BLaER1 (cell line): ENCODE measurements at regions not wholly inside any gene's neighbourhood (a gene's known extent, or its start where the extent isn't known, plus 50 kb on each side); places are given as distances from the start of the nearest gene placed in this dataset.
"Not testable (repeated sequence)": the region's sequence is repeated elsewhere in the genome, so short reads cannot be mapped to it uniquely, and the experiment has no call there.

ENCODE experiments used
- H3K27ac ChIP-seq: shearing (Covaris generic); formaldehyde crosslinking; 2 replicates; pipeline ENCODE4 v1.8.1; 2022
- H3K27me3 ChIP-seq: shearing (Covaris generic); formaldehyde crosslinking; 2 replicates; pipeline ENCODE4 v1.8.1; 2022
- H3K36me3 ChIP-seq: shearing (Covaris generic); formaldehyde crosslinking; 2 replicates; pipeline ENCODE4 v1.8.1; 2022
- H3K4me1 ChIP-seq: shearing (Covaris generic); formaldehyde crosslinking; 2 replicates; pipeline ENCODE4 v1.8.1; 2022
- H3K4me2 ChIP-seq: shearing (Covaris generic); formaldehyde crosslinking; 2 replicates; pipeline ENCODE4 v1.8.1; 2022
- H3K4me3 ChIP-seq: shearing (Covaris generic); formaldehyde crosslinking; 2 replicates; pipeline ENCODE4 v1.8.1; 2022
- H3K9ac ChIP-seq: shearing (Covaris generic); formaldehyde crosslinking; 2 replicates; pipeline ENCODE4 v1.8.1; 2022
- H3K9me3 ChIP-seq: shearing (Covaris generic); formaldehyde crosslinking; 2 replicates; pipeline ENCODE4 v1.8.1; 2022
- H4K20me1 ChIP-seq: shearing (Covaris generic); formaldehyde crosslinking; 2 replicates; pipeline ENCODE4 v1.8.1; 2022
- Cebpa-rat ChIP-seq: shearing (Covaris generic); IDR thresholded peaks from 2 replicates; pipeline ENCODE4 v1.8.1; 2022

DNA sequence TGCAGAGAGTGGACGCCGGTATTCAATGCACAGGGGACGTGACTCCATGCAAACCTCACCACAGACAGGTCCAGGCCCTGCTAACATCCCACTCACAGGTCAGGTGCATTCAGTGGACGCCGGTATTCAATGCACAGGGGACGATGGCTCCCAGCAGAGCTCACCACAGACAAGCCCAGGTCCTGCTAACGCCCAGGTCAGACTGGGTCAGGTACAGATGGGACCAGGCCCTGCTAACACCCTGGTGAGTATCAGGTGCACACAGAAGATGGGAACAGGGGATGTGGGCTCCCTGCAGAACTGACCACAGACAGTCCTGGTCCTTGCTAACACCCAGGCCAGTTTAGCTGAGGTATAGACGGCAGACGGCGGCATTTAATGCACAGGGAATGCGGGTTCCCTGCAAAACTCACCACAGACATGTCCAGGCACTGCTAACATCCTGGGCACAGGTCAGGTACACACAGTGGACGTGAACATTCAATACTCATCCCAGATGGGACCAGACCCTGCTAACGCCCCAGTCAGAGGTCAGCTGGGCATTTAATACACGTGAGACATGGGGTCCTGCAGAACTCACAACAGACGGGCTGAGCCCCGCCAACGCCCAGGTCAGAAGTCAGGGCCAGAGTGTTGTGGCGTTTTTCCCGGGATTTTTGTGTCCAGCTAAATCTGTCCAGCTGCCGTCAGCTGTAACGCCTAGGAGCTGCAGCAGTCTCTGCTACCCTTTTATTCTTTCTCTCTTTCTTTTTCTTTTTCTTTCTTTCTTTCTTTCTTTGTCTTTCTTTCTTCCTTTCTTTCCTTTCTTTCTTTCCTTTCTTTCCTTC lies 99.2 kb downstream of the SHOX start:
- Histone ChIP-seq H3K9me3 (peaks cover 4% of the 10 kb centered on the region; the same call in 1 of the 2 replicates), H3K36me3 (no peaks in the 10 kb centered on the region), H3K4me1 (no peaks in the 10 kb centered on the region), H4K20me1 (no peaks in the 10 kb centered on the region), H3K27me3 (peaks cover 4% of the 10 kb centered on the region; the same call in 1 of the 2 replicates), H3K9ac (no peak overlapping the region), H3K27ac (no peak overlapping the region), H3K4me3 (no peak overlapping the region), H3K4me2 (no peak overlapping the region)
- no peak for TF ChIP-seq Cebpa-rat

DNA sequence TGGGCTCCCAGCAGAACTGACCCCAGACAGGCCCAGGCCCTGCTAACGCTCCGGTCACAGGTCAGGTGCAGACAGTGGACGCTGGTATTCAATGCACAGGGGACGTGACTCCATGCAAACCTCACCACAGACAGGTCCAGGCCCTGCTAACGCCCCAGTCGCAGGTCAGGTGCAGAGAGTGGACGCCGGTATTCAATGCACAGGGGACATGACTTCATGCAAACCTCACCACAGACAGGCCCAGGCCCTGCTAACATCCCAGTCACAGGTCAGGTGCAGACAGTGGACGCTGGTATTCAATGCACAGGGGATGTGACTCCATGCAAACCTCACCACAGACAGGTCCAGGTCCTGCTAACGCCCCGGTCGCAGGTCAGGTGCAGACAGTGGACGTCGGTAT lies 98.5 kb downstream of the SHOX start:
- H3K4me2 ChIP-seq, H4K20me1 ChIP-seq, H3K27me3 ChIP-seq, H3K4me3 ChIP-seq, H3K36me3 ChIP-seq, H3K4me1 ChIP-seq, H3K27ac ChIP-seq, H3K9ac ChIP-seq: not testable (repeated sequence)
- H3K9me3 ChIP-seq: peaks cover 11% of the 10 kb centered on the region

DNA sequence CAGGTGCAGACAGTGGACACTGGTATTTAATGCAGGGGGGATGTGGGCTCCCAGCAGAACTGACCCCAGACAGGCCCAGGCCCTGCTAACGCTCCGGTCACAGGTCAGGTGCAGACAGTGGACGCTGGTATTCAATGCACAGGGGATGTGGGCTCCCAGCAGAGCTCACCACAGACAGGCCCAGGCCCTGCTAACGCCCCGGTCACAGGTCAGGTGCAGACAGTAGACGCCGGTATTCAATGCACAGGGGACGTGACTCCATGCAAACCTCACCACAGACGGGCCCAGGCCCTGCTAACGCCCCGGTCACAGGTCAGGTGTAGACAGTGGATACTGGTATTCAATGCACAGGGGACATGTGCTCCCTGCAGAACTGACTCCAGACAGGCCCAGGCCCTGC lies 98.0 kb downstream of the SHOX start:
- not testable (repeated sequence) for H3K36me3 ChIP-seq, H4K20me1 ChIP-seq, H3K9ac ChIP-seq, H3K4me3 ChIP-seq, H3K4me2 ChIP-seq, H3K4me1 ChIP-seq, H3K27ac ChIP-seq, H3K27me3 ChIP-seq
- peaks cover 16% of the 10 kb centered on the region for H3K9me3 ChIP-seq

GRCh38 chrX:727738-728621 lies 97.4 kb downstream of the SHOX start:
- Histone ChIP-seq H3K36me3 (no peaks in the 10 kb centered on the region), H3K27me3 (no peaks in the 10 kb centered on the region), H3K4me1 (no peaks in the 10 kb centered on the region), H3K4me3 (no peak overlapping the region), H3K9me3 (peaks cover 19% of the 10 kb centered on the region), H3K27ac (no peak overlapping the region), H3K9ac (no peak overlapping the region), H3K4me2 (no peak overlapping the region), H4K20me1 (no peaks in the 10 kb centered on the region)
- TF ChIP-seq Cebpa-rat: no peak

GRCh38 chrX:725971-726370 lies 95.4 kb downstream of the SHOX start:
- H3K27me3 ChIP-seq: no peaks in the 10 kb centered on the region
- H3K9ac ChIP-seq: no peak overlapping the region
- H3K4me1 ChIP-seq: no peaks in the 10 kb centered on the region
- H3K27ac ChIP-seq: no peak overlapping the region
- no peak overlapping the region for H3K4me2 ChIP-seq
- no peak for TF ChIP-seq Cebpa-rat
- no peaks in the 10 kb centered on the region for H3K36me3 ChIP-seq
- H3K4me3 ChIP-seq: no peak overlapping the region
- H4K20me1 ChIP-seq: no peaks in the 10 kb centered on the region
- peaks cover 19% of the 10 kb centered on the region for H3K9me3 ChIP-seq

GRCh38 chrX:724256-724655 lies 93.7 kb downstream of the SHOX start:
- no peaks in the 10 kb centered on the region for H3K27me3 ChIP-seq
- H3K4me1 ChIP-seq: no peaks in the 10 kb centered on the region
- H3K27ac ChIP-seq: no peak overlapping the region
- H4K20me1 ChIP-seq: no peaks in the 10 kb centered on the region
- no peak for TF ChIP-seq Cebpa-rat
- peaks cover 19% of the 10 kb centered on the region for H3K9me3 ChIP-seq
- H3K4me3 ChIP-seq: no peak overlapping the region
- no peak overlapping the region for H3K4me2 ChIP-seq
- no peak overlapping the region for H3K9ac ChIP-seq
- no peaks in the 10 kb centered on the region for H3K36me3 ChIP-seq

- H3K36me3 ChIP-seq: no peaks in the 10 kb centered on the region
- H3K27me3 ChIP-seq: no peaks in the 10 kb centered on the region
- no peak overlapping the region for H3K4me3 ChIP-seq
- H3K9ac ChIP-seq: no peak overlapping the region
- H3K4me1 ChIP-seq: no peaks in the 10 kb centered on the region
- no peaks in the 10 kb centered on the region for H4K20me1 ChIP-seq
- peaks cover 19% of the 10 kb centered on the region for H3K9me3 ChIP-seq
- TF ChIP-seq Cebpa-rat: no peak
- H3K4me2 ChIP-seq: no peak overlapping the region
- H3K27ac ChIP-seq: no peak overlapping the region
Observed at GRCh38 chrX:723781-724180, 93.2 kb downstream of the SHOX start.

GRCh38 chrX:721354-721753 lies 90.8 kb downstream of the SHOX start:
- H3K9me3 ChIP-seq: peaks cover 24% of the 10 kb centered on the region
- H4K20me1 ChIP-seq: no peaks in the 10 kb centered on the region
- H3K4me1 ChIP-seq: no peaks in the 10 kb centered on the region
- H3K27ac ChIP-seq: no peak overlapping the region
- no peak for TF ChIP-seq Cebpa-rat
- H3K4me3 ChIP-seq: no peak overlapping the region
- no peak overlapping the region for H3K4me2 ChIP-seq
- H3K36me3 ChIP-seq: no peaks in the 10 kb centered on the region
- no peaks in the 10 kb centered on the region for H3K27me3 ChIP-seq
- H3K9ac ChIP-seq: no peak overlapping the region

- Histone ChIP-seq H3K4me2 (no peak overlapping the region), H3K4me3 (no peak overlapping the region), H3K36me3 (no peaks in the 10 kb centered on the region), H3K4me1 (no peaks in the 10 kb centered on the region), H4K20me1 (no peaks in the 10 kb centered on the region), H3K9ac (no peak overlapping the region), H3K27me3 (no peaks in the 10 kb centered on the region), H3K27ac (no peak overlapping the region), H3K9me3 (peaks cover 24% of the 10 kb centered on the region)
- TF ChIP-seq Cebpa-rat: no peak
Observed at GRCh38 chrX:720825-721224, 90.2 kb downstream of the SHOX start.

GRCh38 chrX:720250-720649 lies 89.7 kb downstream of the SHOX start:
- no peak overlapping the region for H3K4me3 ChIP-seq
- no peak for TF ChIP-seq Cebpa-rat
- H3K9ac ChIP-seq: no peak overlapping the region
- peaks cover 24% of the 10 kb centered on the region for H3K9me3 ChIP-seq
- H3K4me2 ChIP-seq: no peak overlapping the region
- no peak overlapping the region for H3K27ac ChIP-seq
- no peaks in the 10 kb centered on the region for H4K20me1 ChIP-seq
- no peaks in the 10 kb centered on the region for H3K36me3 ChIP-seq
- no peaks in the 10 kb centered on the region for H3K4me1 ChIP-seq
- H3K27me3 ChIP-seq: no peaks in the 10 kb centered on the region
